B cell (primary cell): ENCODE measurements at regions not wholly inside any gene's neighbourhood (a gene's known extent, or its start where the extent isn't known, plus 50 kb on each side); places are given as distances from the start of the nearest gene placed in this dataset.

Experiments
- ATAC-seq: fragments of 200-7000 bp; cut with Tn5 transposase; one replicate; pipeline ENCODE4 v1.10.0; 2021; ENCODE audit warnings: low read depth, mild to moderate bottlenecking, moderate number of reproducible peaks, moderate library complexity
- CTCF ChIA-PET: fragments of 350-600 bp; sonication (Branson Sonifier 250); formaldehyde crosslinking; loops from one replicate; lab custom pipeline; 2021; ENCODE audit warnings: antibody characterized with exemption, inconsistent platforms; lab: Charles Lee
- POLR2A ChIA-PET: fragments of 350-600 bp; sonication (Branson Sonifier 250); formaldehyde crosslinking; loops from one replicate; lab custom pipeline; 2021; ENCODE audit warnings: antibody characterized with exemption; lab: Charles Lee
- DNase-seq: peaks from one replicate; pipeline ENCODE4 v3.0.0; 2013
- H2AFZ ChIP-seq: 2 replicates; pipeline ENCODE4 v1.6.1; 2012; ENCODE audit warnings: mild to moderate bottlenecking, low read depth, low read length; ENCODE audit not compliant: insufficient read depth, poor library complexity, severe bottlenecking
- H3K27ac ChIP-seq, 2 donors: 1 replicate in 1 of 2; 2 replicates in 1 of 2; pipeline ENCODE4 v1.5.1; 2012 to 2013; ENCODE audit warnings: low read length in 2 of 2, mild to moderate bottlenecking in 2 of 2, moderate library complexity in 1 of 2
- H3K27me3 ChIP-seq, 4 experiments: fragments of 200-600 bp in 1 of 4; sonication (generic) in 1 of 4; replicated peaks in 1 of 4; 1 replicate in 2 of 4; 2 replicates in 2 of 4; pipeline versions ENCODE4 v1.6.1 to v1.7.0; 2013 to 2016; ENCODE audit warnings: low read length in 3 of 4, mild to moderate bottlenecking in 2 of 4, mixed read lengths in 1 of 4, moderate library complexity in 1 of 4; ENCODE audit not compliant: insufficient read depth in 4 of 4, control insufficient read depth in 3 of 4; ENCODE audit errors: control extremely low read depth in 1 of 4
- H3K36me3 ChIP-seq, 2 experiments: replicated peaks in 1 of 2; 1 replicate in 1 of 2; 2 replicates in 1 of 2; pipeline versions ENCODE4 v1.6.1 to v1.7.1; 2013; ENCODE audit warnings: low read length in 1 of 2; ENCODE audit not compliant: insufficient read depth in 2 of 2, control insufficient read depth in 1 of 2; ENCODE audit errors: control extremely low read depth in 1 of 2, extremely low read depth in 1 of 2
- H3K4me1 ChIP-seq, 2 donors: fragments of 200-600 bp in 1 of 2; sonication (generic) in 1 of 2; 1 replicate in 1 of 2; 2 replicates in 1 of 2; pipeline versions ENCODE4 v1.5.1 to v1.6.1; 2013 to 2017; ENCODE audit warnings: low read length in 2 of 2; ENCODE audit not compliant: control insufficient read depth in 2 of 2, insufficient read depth in 2 of 2
- H3K4me2 ChIP-seq: replicated peaks from 2 replicates; pipeline ENCODE3; 2012; ENCODE audit warnings: mild to moderate bottlenecking, low read depth, low read length; ENCODE audit not compliant: poor library complexity, severe bottlenecking
- H3K4me3 ChIP-seq, 5 experiments: fragments of 200-600 bp in 1 of 5; sonication (generic) in 1 of 5; 1 replicate in 3 of 5; 2 replicates in 2 of 5; pipeline versions ENCODE4 v1.5.1 to v1.7.0; 2011 to 2016; ENCODE audit warnings: low read length in 4 of 5, mild to moderate bottlenecking in 4 of 5, low read depth in 2 of 5, control low read depth in 1 of 5, moderate library complexity in 1 of 5; ENCODE audit not compliant: insufficient read depth in 1 of 5; ENCODE audit errors: control extremely low read depth in 1 of 5, extremely low read depth in 1 of 5
- H3K79me2 ChIP-seq: fragments of 200-600 bp; sonication (generic); one replicate; pipeline ENCODE4 v1.6.0; 2016; ENCODE audit warnings: low read length; ENCODE audit not compliant: control insufficient read depth, insufficient read depth
- H3K9ac ChIP-seq: fragments of 200-600 bp; sonication (generic); 2 replicates; pipeline ENCODE4 v1.6.1; 2017; ENCODE audit warnings: mild to moderate bottlenecking, low read length, moderate library complexity
- H3K9me3 ChIP-seq, 3 donors: one replicate each; pipeline versions ENCODE4 v1.6.1 to v1.7.1; 2013; ENCODE audit warnings: low read length in 2 of 3; ENCODE audit not compliant: control insufficient read depth in 2 of 3, insufficient read depth in 1 of 3; ENCODE audit errors: control extremely low read depth in 1 of 3
- H4K20me1 ChIP-seq: 2 replicates; pipeline ENCODE4 v1.6.0; 2012; ENCODE audit warnings: mild to moderate bottlenecking, low read length; ENCODE audit not compliant: insufficient read depth, control insufficient read depth, poor library complexity, severe bottlenecking
- H3K27ac Mint-ChIP-seq: one replicate; pipeline ENCODE4 v1.8.0; 2021; ENCODE audit warnings: mixed read lengths
- H3K27me3 Mint-ChIP-seq: one replicate; pipeline ENCODE4 v1.8.0; 2021; ENCODE audit warnings: mixed read lengths
- H3K4me1 Mint-ChIP-seq: one replicate; pipeline ENCODE4 v1.8.0; 2021; ENCODE audit warnings: mixed read lengths
- H3K4me3 Mint-ChIP-seq: one replicate; pipeline ENCODE4 v1.8.0; 2021; ENCODE audit warnings: mixed read lengths
- H3K9me3 Mint-ChIP-seq: one replicate; pipeline ENCODE4 v1.8.0; 2022; ENCODE audit warnings: mixed read lengths; ENCODE audit not compliant: insufficient read depth
- EZH2 ChIP-seq: IDR thresholded peaks from 2 replicates; pipeline ENCODE4 v1.6.1; 2012; ENCODE audit warnings: borderline replicate concordance, low read depth, mild to moderate bottlenecking, moderate library complexity, low read length; ENCODE audit not compliant: insufficient read depth, poor library complexity, severe bottlenecking
- WGBS: methylation state at CpG from one replicate; pipeline ENCODE4 v1.1.5; 2013; ENCODE audit warnings: missing lambda C conversion rate; ENCODE audit not compliant: insufficient coverage; 5-methylcytosine and 5-hydroxymethylcytosine counted together
- intact Hi-C: fragments of 100-400 bp; cut with micrococcal nuclease; formaldehyde crosslinking; loops from one replicate; pipeline ENCODE4 v1.10.0; 2022
- TF ChIP-seq, protein P1 (sequence below): fragments of 200-600 bp; IDR thresholded peaks from one replicate; pipeline ENCODE4 v1.8.0; 2022; ENCODE audit warnings: antibody characterized with exemption, mild to moderate bottlenecking

DNA sequence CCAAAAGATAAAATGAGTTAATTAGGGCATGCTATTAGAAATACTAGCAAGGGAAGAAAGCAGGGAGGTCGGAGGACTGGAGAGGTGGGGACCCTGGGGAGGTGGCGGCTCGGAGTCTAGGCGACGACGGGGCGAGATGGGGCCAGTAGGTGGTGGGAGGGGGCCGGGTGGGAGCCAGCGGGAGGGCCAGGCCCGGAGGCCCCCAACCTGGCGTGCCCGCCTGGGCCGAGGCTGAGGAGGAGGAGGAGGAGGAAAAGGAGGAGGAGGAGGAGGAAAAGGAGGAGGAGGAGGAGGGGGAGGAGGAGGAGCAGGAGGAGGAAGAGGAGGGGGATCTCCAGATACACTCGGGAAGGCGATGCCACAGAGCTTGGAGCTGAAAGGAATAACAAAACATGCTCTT is 426.2 kb downstream of the NR2F2 start:
- H3K27ac Mint-ChIP-seq = no peak overlapping the region
- Histone ChIP-seq H4K20me1 (no peaks in the 10 kb centered on the region), H3K27me3 (no peaks in the 10 kb centered on the region), H3K79me2 (no peaks in the 10 kb centered on the region), H3K9me3 (peaks cover 0 to 7% (median 0%) of the 10 kb centered on the region in 3 donors), H3K4me2 (no peak overlapping the region), H3K9ac (no peak overlapping the region), H3K4me1 (no peaks in the 10 kb centered on the region), H3K27ac (no peak overlapping the region), H3K36me3 (no peaks in the 10 kb centered on the region), H2AFZ (no peak overlapping the region), H3K4me3 (no peak overlapping the region)
- H3K9me3 Mint-ChIP-seq = peaks cover 5% of the 10 kb centered on the region
- no peak for DNase-seq
- no peaks in the 10 kb centered on the region for H3K4me1 Mint-ChIP-seq
- intact Hi-C loops = no loop called here
- CTCF ChIA-PET = no interaction called here
- POLR2A ChIA-PET = no interaction called here
- ATAC-seq = no peak
- H3K27me3 Mint-ChIP-seq = no peaks in the 10 kb centered on the region
- 94% methylated on average over 3 of the region's 15 CpGs for WGBS
- TF ChIP-seq, protein P1, sequence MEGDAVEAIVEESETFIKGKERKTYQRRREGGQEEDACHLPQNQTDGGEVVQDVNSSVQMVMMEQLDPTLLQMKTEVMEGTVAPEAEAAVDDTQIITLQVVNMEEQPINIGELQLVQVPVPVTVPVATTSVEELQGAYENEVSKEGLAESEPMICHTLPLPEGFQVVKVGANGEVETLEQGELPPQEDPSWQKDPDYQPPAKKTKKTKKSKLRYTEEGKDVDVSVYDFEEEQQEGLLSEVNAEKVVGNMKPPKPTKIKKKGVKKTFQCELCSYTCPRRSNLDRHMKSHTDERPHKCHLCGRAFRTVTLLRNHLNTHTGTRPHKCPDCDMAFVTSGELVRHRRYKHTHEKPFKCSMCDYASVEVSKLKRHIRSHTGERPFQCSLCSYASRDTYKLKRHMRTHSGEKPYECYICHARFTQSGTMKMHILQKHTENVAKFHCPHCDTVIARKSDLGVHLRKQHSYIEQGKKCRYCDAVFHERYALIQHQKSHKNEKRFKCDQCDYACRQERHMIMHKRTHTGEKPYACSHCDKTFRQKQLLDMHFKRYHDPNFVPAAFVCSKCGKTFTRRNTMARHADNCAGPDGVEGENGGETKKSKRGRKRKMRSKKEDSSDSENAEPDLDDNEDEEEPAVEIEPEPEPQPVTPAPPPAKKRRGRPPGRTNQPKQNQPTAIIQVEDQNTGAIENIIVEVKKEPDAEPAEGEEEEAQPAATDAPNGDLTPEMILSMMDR = no peak
- TF ChIP-seq EZH2 = no peak
- H3K4me3 Mint-ChIP-seq = no peak overlapping the region

DNA sequence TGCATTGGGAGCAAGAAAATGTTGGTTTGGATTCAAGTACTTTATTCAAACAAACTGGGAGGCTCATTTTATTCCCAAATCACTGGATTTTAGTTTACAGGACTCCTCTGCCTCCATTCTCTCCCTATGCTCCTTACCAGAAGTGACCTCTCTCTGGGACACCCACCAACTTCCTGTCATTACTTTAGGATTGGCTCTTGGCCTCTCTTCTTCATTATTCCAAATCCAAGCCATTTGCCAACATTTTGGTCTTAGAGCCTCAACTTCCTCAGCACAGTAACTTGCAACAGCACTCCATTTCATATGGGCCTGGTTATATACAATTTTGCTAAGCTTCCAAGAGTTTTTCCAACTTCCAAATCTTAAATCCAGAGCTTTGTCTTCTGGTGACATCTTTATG is 432.1 kb downstream of the NR2F2 start:
- Histone ChIP-seq H3K27me3 (no peaks in the 10 kb centered on the region), H3K36me3 (no peaks in the 10 kb centered on the region), H2AFZ (no peak overlapping the region), H3K9ac (no peak overlapping the region), H3K4me3 (no peak overlapping the region), H3K9me3 (peaks cover 0 to 12% (median 0%) of the 10 kb centered on the region in 3 donors), H3K4me2 (no peak overlapping the region), H3K27ac (no peak overlapping the region), H4K20me1 (no peaks in the 10 kb centered on the region), H3K79me2 (no peaks in the 10 kb centered on the region), H3K4me1 (no peaks in the 10 kb centered on the region)
- POLR2A ChIA-PET = no interaction called here
- CTCF ChIA-PET = no interaction called here
- Mint-ChIP-seq H3K4me3 (no peak overlapping the region), H3K27me3 (no peaks in the 10 kb centered on the region), H3K9me3 (peaks cover 3% of the 10 kb centered on the region), H3K4me1 (no peaks in the 10 kb centered on the region), H3K27ac (no peak overlapping the region)
- ATAC-seq (no peak), DNase-seq (no peak)
- TF ChIP-seq, protein P1 = no peak
- intact Hi-C loops = no loop called here
